ENCODE measurements at regions not wholly inside any gene's neighbourhood (a gene's known extent, or its start where the extent isn't known, plus 50 kb on each side); places are given as distances from the start of the nearest gene placed in this dataset.

DNA sequence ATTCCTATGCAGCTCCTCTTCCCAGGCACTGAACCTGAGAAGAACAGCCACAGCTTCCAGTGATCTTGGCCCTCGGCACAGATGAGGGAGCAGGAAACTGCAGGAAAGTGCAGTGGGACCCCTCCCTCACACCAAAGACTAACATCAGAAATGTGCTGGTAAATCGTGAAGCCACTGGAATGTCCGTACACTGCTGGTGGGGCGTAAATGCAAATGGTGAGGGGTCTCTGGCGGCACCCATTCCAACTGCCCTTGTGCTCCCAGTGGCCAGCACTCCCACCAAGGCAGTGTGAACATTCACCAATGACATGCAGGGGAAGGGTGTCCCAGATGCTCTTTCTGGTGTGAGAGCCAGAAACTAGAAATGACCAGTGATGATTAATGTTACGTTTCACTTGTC is 574.0 kb downstream of the BRD1 start:
- Histone ChIP-seq H2AFZ (no peak overlapping the region), H3K27ac (ENCODE audit: low read depth) (no peak overlapping the region), H3K36me3 (ENCODE audit: insufficient read depth) (no peaks in the 10 kb centered on the region), H3K4me2 (no peak overlapping the region), H3K9me2 (ENCODE audit: insufficient read depth) (no peaks in the 10 kb centered on the region), H3K4me3 (no peak overlapping the region), H3K27me3 (ENCODE audit: insufficient read depth) (no peaks in the 10 kb centered on the region), H3K4me1 (ENCODE audit: insufficient read depth) (no peaks in the 10 kb centered on the region), H3F3A (replicated peaks; ENCODE audit: low read depth) (no peaks in the 10 kb centered on the region), H3K79me2 (replicated peaks; ENCODE audit: insufficient read depth) (no peaks in the 10 kb centered on the region), H4K20me1 (replicated peaks; ENCODE audit: insufficient read depth) (no peaks in the 10 kb centered on the region)
- ATAC-seq = no peak
- no peaks in the 10 kb centered on the region for H3K4me1 Mint-ChIP-seq
- DNase-seq (ENCODE audit: low spot score) = no peak
- no peak overlapping the region for H3K4me3 Mint-ChIP-seq
- no peak overlapping the region for H3K27ac Mint-ChIP-seq
- peaks cover 12% of the 10 kb centered on the region for H3K9me3 Mint-ChIP-seq
- H3K36me3 Mint-ChIP-seq (ENCODE audit: low read depth) = peaks cover 9% of the 10 kb centered on the region; the same call in 2 of the 3 replicates
- TF ChIP-seq, protein P1, sequence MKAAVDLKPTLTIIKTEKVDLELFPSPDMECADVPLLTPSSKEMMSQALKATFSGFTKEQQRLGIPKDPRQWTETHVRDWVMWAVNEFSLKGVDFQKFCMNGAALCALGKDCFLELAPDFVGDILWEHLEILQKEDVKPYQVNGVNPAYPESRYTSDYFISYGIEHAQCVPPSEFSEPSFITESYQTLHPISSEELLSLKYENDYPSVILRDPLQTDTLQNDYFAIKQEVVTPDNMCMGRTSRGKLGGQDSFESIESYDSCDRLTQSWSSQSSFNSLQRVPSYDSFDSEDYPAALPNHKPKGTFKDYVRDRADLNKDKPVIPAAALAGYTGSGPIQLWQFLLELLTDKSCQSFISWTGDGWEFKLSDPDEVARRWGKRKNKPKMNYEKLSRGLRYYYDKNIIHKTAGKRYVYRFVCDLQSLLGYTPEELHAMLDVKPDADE (IDR thresholded peaks at IDR 0.05) = no peak
- TF ChIP-seq JUNB (IDR thresholded peaks at IDR 0.05; ENCODE audit: unreplicated experiment) (no peak), ZNF114 (CRISPR knock-in tag; IDR thresholded peaks at IDR 0.05) (no peak), NANOG (IDR thresholded peaks at IDR 0.05; ENCODE audit: borderline replicate concordance) (no peak), EZH2phosphoT487 (IDR thresholded peaks at IDR 0.05; ENCODE audit: unreplicated experiment) (no peak), CTCF (conservative IDR thresholded peaks at IDR 0.05; ENCODE audit: low read depth in 2 of 2) (no peak), EZH2 (IDR thresholded peaks at IDR 0.05; ENCODE audit: low read depth, unreplicated experiment) (no peak), ZNF331 (CRISPR knock-in tag; IDR thresholded peaks at IDR 0.05; ENCODE audit: low read depth) (no peak), ZNF462 (CRISPR knock-in tag; IDR thresholded peaks at IDR 0.05) (no peak), CREB1 (CRISPR knock-in tag; IDR thresholded peaks at IDR 0.05; ENCODE audit: low read depth) (no peak), STAT1 (IDR thresholded peaks at IDR 0.05; ENCODE audit: unreplicated experiment) (no peak), POLR2AphosphoS5 (IDR thresholded peaks at IDR 0.05; ENCODE audit: low read depth) (no peak)
- TF ChIP-seq, protein P2, sequence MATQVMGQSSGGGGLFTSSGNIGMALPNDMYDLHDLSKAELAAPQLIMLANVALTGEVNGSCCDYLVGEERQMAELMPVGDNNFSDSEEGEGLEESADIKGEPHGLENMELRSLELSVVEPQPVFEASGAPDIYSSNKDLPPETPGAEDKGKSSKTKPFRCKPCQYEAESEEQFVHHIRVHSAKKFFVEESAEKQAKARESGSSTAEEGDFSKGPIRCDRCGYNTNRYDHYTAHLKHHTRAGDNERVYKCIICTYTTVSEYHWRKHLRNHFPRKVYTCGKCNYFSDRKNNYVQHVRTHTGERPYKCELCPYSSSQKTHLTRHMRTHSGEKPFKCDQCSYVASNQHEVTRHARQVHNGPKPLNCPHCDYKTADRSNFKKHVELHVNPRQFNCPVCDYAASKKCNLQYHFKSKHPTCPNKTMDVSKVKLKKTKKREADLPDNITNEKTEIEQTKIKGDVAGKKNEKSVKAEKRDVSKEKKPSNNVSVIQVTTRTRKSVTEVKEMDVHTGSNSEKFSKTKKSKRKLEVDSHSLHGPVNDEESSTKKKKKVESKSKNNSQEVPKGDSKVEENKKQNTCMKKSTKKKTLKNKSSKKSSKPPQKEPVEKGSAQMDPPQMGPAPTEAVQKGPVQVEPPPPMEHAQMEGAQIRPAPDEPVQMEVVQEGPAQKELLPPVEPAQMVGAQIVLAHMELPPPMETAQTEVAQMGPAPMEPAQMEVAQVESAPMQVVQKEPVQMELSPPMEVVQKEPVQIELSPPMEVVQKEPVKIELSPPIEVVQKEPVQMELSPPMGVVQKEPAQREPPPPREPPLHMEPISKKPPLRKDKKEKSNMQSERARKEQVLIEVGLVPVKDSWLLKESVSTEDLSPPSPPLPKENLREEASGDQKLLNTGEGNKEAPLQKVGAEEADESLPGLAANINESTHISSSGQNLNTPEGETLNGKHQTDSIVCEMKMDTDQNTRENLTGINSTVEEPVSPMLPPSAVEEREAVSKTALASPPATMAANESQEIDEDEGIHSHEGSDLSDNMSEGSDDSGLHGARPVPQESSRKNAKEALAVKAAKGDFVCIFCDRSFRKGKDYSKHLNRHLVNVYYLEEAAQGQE (IDR thresholded peaks at IDR 0.05; ENCODE audit: unreplicated experiment) = no peak
- H3K27me3 Mint-ChIP-seq (ENCODE audit: insufficient read depth, low read depth, poor library complexity) = peaks cover 5% of the 10 kb centered on the region

All from GM23338 (cell line).